H1 (cell line): ENCODE measurements at regions not wholly inside any gene's neighbourhood (a gene's known extent, or its start where the extent isn't known, plus 50 kb on each side); places are given as distances from the start of the nearest gene placed in this dataset.

ENCODE experiments used
- BCL11A ChIP-seq, 2 experiments: IDR thresholded peaks; one replicate each; pipeline ENCODE4 v1.6.1; 2011; ENCODE audit warnings: low read depth in 2 of 2, low read length in 2 of 2, mild to moderate bottlenecking in 2 of 2
- CHD2 ChIP-seq: IDR thresholded peaks from 2 replicates; pipeline ENCODE4 v1.6.1; 2012; ENCODE audit warnings: low read length, improper control_type of control experiment
- GTF2F1 ChIP-seq: IDR thresholded peaks from 2 replicates; pipeline ENCODE4 v1.6.1; 2012; ENCODE audit warnings: low read depth, low read length, improper control_type of control experiment, borderline replicate concordance
- HDAC2 ChIP-seq, 2 experiments: fragments of 300-600 bp in 1 of 2; sonication (generic) in 1 of 2; IDR thresholded peaks; 2 replicates each; pipeline ENCODE4 v1.6.1; 2011 to 2012; ENCODE audit warnings: low read depth in 2 of 2, low read length in 2 of 2, mild to moderate bottlenecking in 2 of 2, moderate library complexity in 2 of 2, borderline replicate concordance in 1 of 2, inconsistent platforms in 1 of 2
- JUND ChIP-seq: IDR thresholded peaks from 2 replicates; pipeline ENCODE4 v1.6.1; 2011; ENCODE audit warnings: mild to moderate bottlenecking, improper control_type of control experiment, low read length
- RXRA ChIP-seq: IDR thresholded peaks from 2 replicates; pipeline ENCODE4 v1.6.1; 2011; ENCODE audit warnings: low read depth, mild to moderate bottlenecking, low read length, moderate library complexity; ENCODE audit not compliant: insufficient read depth
- SP1 ChIP-seq: IDR thresholded peaks from 2 replicates; pipeline ENCODE4 v1.6.1; 2011; ENCODE audit warnings: low read depth, low read length
- SRF ChIP-seq: IDR thresholded peaks from 2 replicates; pipeline ENCODE4 v1.6.1; 2011; ENCODE audit warnings: mild to moderate bottlenecking, low read depth, low read length, moderate library complexity

- no peak for TF ChIP-seq RXRA
- no peak for TF ChIP-seq CHD2
- no peak for TF ChIP-seq BCL11A (IDR thresholded peaks at IDR 0.05; ENCODE audit: low read depth in 2 of 2, low read length in 2 of 2)
- no peak for TF ChIP-seq SP1
- TF ChIP-seq GTF2F1 = no peak
- no peak for TF ChIP-seq SRF
- no peak for TF ChIP-seq JUND
- TF ChIP-seq HDAC2 (IDR thresholded peaks at IDR 0.05; ENCODE audit: borderline replicate concordance in 1 of 2, low read depth in 2 of 2, low read length in 2 of 2) = no peak
Measured at GRCh38 chr1:13921190-13921589, 221.2 kb downstream of the PRDM2 start (continued).
